ENCODE measurements at regions not wholly inside any gene's neighbourhood (a gene's known extent, or its start where the extent isn't known, plus 50 kb on each side); places are given as distances from the start of the nearest gene placed in this dataset.

- no peaks in the 10 kb centered on the region for H3K27me3 ChIP-seq (ENCODE audit: insufficient read depth, insufficient read length)
- no peak for TF ChIP-seq ZNF274 (IDR thresholded peaks at IDR 0.05; ENCODE audit: low read depth, low read length)
- TF ChIP-seq SUZ12 (IDR thresholded peaks at IDR 0.05; ENCODE audit: extremely low read depth, insufficient read depth, insufficient read length) = no peak
- TF ChIP-seq YY1 (IDR thresholded peaks at IDR 0.05; ENCODE audit: insufficient read depth, insufficient read length) = no peak
- no peak overlapping the region for H3K9ac ChIP-seq (ENCODE audit: insufficient read length, low read depth)
- no peak overlapping the region for H3K4me3 ChIP-seq (ENCODE audit: insufficient read length, low read depth)
- H3K4me1 ChIP-seq (ENCODE audit: insufficient read depth, insufficient read length) = no peaks in the 10 kb centered on the region
- H3K9me3 ChIP-seq (ENCODE audit: insufficient read depth, low read length) = no peaks in the 10 kb centered on the region
- no peak for DNase-seq (ENCODE audit: low read depth, low spot score)
- H3K36me3 ChIP-seq (ENCODE audit: insufficient read depth, insufficient read length, low read length) = no peaks in the 10 kb centered on the region
Observed at GRCh38 chr9:108621991-108622855, 233.6 kb downstream of the ACTL7B start.

- no peaks in the 10 kb centered on the region for H3K36me3 ChIP-seq (ENCODE audit: insufficient read depth, insufficient read length, low read length)
- no peak overlapping the region for H3K4me3 ChIP-seq (ENCODE audit: insufficient read length, low read depth)
- no peaks in the 10 kb centered on the region for H3K9me3 ChIP-seq (ENCODE audit: insufficient read depth, low read length)
- DNase-seq (ENCODE audit: low read depth, low spot score) = no peak
- H3K27me3 ChIP-seq (ENCODE audit: insufficient read depth, insufficient read length) = no peaks in the 10 kb centered on the region
- H3K9ac ChIP-seq (ENCODE audit: insufficient read length, low read depth) = no peak overlapping the region
- no peaks in the 10 kb centered on the region for H3K4me1 ChIP-seq (ENCODE audit: insufficient read depth, insufficient read length)
- TF ChIP-seq SUZ12 (IDR thresholded peaks at IDR 0.05; ENCODE audit: extremely low read depth, insufficient read depth, insufficient read length) (no peak), YY1 (IDR thresholded peaks at IDR 0.05; ENCODE audit: insufficient read depth, insufficient read length) (no peak), ZNF274 (IDR thresholded peaks at IDR 0.05; ENCODE audit: low read depth, low read length) (no peak)
Observed at GRCh38 chr9:108620767-108621166, 235.0 kb downstream of the ACTL7B start.

DNA sequence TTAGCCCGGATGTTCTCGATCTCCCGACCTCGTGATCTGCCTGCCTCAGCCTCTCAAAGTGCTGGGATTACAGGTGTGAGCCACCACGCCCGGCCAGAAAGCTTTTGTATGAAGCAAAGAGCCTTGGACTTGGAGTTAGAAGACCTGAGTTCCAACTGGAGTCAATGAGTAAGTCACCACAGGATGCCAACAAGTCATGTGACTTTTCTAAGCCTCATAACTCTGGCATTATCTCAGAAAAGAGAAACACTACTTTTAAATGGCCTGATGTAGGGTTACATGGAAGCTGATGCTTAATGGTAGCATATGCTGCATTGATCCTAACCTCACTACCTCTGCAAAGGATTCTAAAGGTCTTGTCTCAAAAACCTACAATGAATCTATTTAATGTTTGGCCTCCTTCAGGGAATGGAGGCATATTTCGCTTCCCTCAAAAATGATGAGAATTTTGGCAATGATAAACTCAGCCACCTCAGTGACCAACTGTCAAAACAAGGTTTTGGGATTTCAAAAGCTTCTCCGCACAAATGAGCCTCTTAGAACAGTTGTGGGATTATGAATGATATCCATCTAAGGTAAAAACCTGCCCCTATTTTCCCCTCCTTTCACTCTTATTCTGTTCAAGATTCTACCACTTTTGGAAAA is 236.8 kb downstream of the ACTL7B start:
- Histone ChIP-seq H3K27me3 (ENCODE audit: insufficient read depth, insufficient read length) (no peaks in the 10 kb centered on the region), H3K36me3 (ENCODE audit: insufficient read depth, insufficient read length, low read length) (no peaks in the 10 kb centered on the region), H3K4me3 (ENCODE audit: insufficient read length, low read depth) (no peak overlapping the region), H3K9me3 (ENCODE audit: insufficient read depth, low read length) (no peaks in the 10 kb centered on the region), H3K9ac (ENCODE audit: insufficient read length, low read depth) (no peak overlapping the region), H3K4me1 (ENCODE audit: insufficient read depth, insufficient read length) (no peaks in the 10 kb centered on the region)
- TF ChIP-seq SUZ12 (IDR thresholded peaks at IDR 0.05; ENCODE audit: extremely low read depth, insufficient read depth, insufficient read length) = no peak
- no peak for TF ChIP-seq YY1 (IDR thresholded peaks at IDR 0.05; ENCODE audit: insufficient read depth, insufficient read length)
- TF ChIP-seq ZNF274 (IDR thresholded peaks at IDR 0.05; ENCODE audit: low read depth, low read length) = no peak
- no peak for DNase-seq (ENCODE audit: low read depth, low spot score)

GRCh38 chr9:108617676-108618075 is 238.1 kb downstream of the ACTL7B start:
- Histone ChIP-seq H3K36me3 (ENCODE audit: insufficient read depth, insufficient read length, low read length) (no peaks in the 10 kb centered on the region), H3K4me1 (ENCODE audit: insufficient read depth, insufficient read length) (no peaks in the 10 kb centered on the region), H3K27me3 (ENCODE audit: insufficient read depth, insufficient read length) (no peaks in the 10 kb centered on the region), H3K4me3 (ENCODE audit: insufficient read length, low read depth) (no peak overlapping the region), H3K9ac (ENCODE audit: insufficient read length, low read depth) (no peak overlapping the region), H3K9me3 (ENCODE audit: insufficient read depth, low read length) (no peaks in the 10 kb centered on the region)
- TF ChIP-seq SUZ12 (IDR thresholded peaks at IDR 0.05; ENCODE audit: extremely low read depth, insufficient read depth, insufficient read length) = no peak
- no peak for DNase-seq (ENCODE audit: low read depth, low spot score)

GRCh38 chr9:108615152-108615551 is 240.6 kb downstream of the ACTL7B start:
- Histone ChIP-seq H3K36me3 (ENCODE audit: insufficient read depth, insufficient read length, low read length) (no peaks in the 10 kb centered on the region), H3K4me3 (ENCODE audit: insufficient read length, low read depth) (no peak overlapping the region), H3K4me1 (ENCODE audit: insufficient read depth, insufficient read length) (no peaks in the 10 kb centered on the region), H3K27me3 (ENCODE audit: insufficient read depth, insufficient read length) (no peaks in the 10 kb centered on the region), H3K9me3 (ENCODE audit: insufficient read depth, low read length) (no peaks in the 10 kb centered on the region), H3K9ac (ENCODE audit: insufficient read length, low read depth) (no peak overlapping the region)
- no peak for DNase-seq (ENCODE audit: low read depth, low spot score)
- no peak for TF ChIP-seq YY1 (IDR thresholded peaks at IDR 0.05; ENCODE audit: insufficient read depth, insufficient read length)
- no peak for TF ChIP-seq ZNF274 (IDR thresholded peaks at IDR 0.05; ENCODE audit: low read depth, low read length)
- no peak for TF ChIP-seq SUZ12 (IDR thresholded peaks at IDR 0.05; ENCODE audit: extremely low read depth, insufficient read depth, insufficient read length)

- Histone ChIP-seq H3K9ac (ENCODE audit: insufficient read length, low read depth) (no peak overlapping the region), H3K36me3 (ENCODE audit: insufficient read depth, insufficient read length, low read length) (no peaks in the 10 kb centered on the region), H3K4me1 (ENCODE audit: insufficient read depth, insufficient read length) (no peaks in the 10 kb centered on the region), H3K27me3 (ENCODE audit: insufficient read depth, insufficient read length) (no peaks in the 10 kb centered on the region), H3K4me3 (ENCODE audit: insufficient read length, low read depth) (no peak overlapping the region), H3K9me3 (ENCODE audit: insufficient read depth, low read length) (no peaks in the 10 kb centered on the region)
- DNase-seq (ENCODE audit: low read depth, low spot score) = no peak
- TF ChIP-seq YY1 (IDR thresholded peaks at IDR 0.05; ENCODE audit: insufficient read depth, insufficient read length) = no peak
- no peak for TF ChIP-seq SUZ12 (IDR thresholded peaks at IDR 0.05; ENCODE audit: extremely low read depth, insufficient read depth, insufficient read length)
- TF ChIP-seq ZNF274 (IDR thresholded peaks at IDR 0.05; ENCODE audit: low read depth, low read length) = no peak
Observed at GRCh38 chr9:108612513-108612912, 243.3 kb downstream of the ACTL7B start.

DNA sequence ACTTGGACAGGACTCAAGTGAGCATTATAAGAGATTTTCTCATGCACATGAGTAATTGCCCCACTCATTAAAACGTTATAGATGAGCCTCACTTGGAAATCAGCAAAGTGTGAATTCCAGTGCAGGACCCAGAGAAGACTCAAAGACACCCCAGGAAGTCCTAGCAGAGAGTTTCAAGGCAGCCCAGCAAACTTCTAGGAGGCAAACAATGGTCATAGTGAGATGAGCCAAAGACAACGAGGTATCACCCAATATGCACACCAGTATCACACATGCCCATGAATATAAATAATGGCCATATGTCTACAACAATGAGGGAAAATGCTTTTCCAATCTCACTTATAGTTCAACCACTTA is 245.9 kb downstream of the ACTL7B start:
- Histone ChIP-seq H3K27me3 (ENCODE audit: insufficient read depth, insufficient read length) (no peaks in the 10 kb centered on the region), H3K4me1 (ENCODE audit: insufficient read depth, insufficient read length) (no peaks in the 10 kb centered on the region), H3K9ac (ENCODE audit: insufficient read length, low read depth) (no peak overlapping the region), H3K4me3 (ENCODE audit: insufficient read length, low read depth) (no peak overlapping the region), H3K9me3 (ENCODE audit: insufficient read depth, low read length) (no peaks in the 10 kb centered on the region), H3K36me3 (ENCODE audit: insufficient read depth, insufficient read length, low read length) (no peaks in the 10 kb centered on the region)
- DNase-seq (ENCODE audit: low read depth, low spot score) = no peak
- no peak for TF ChIP-seq SUZ12 (IDR thresholded peaks at IDR 0.05; ENCODE audit: extremely low read depth, insufficient read depth, insufficient read length)
- no peak for TF ChIP-seq ZNF274 (IDR thresholded peaks at IDR 0.05; ENCODE audit: low read depth, low read length)
- TF ChIP-seq YY1 (IDR thresholded peaks at IDR 0.05; ENCODE audit: insufficient read depth, insufficient read length) = no peak

Data from NT2/D1 (cell line).